ENCODE measurements at regions not wholly inside any gene's neighbourhood (a gene's known extent, or its start where the extent isn't known, plus 50 kb on each side); places are given as distances from the start of the nearest gene placed in this dataset.

DNA sequence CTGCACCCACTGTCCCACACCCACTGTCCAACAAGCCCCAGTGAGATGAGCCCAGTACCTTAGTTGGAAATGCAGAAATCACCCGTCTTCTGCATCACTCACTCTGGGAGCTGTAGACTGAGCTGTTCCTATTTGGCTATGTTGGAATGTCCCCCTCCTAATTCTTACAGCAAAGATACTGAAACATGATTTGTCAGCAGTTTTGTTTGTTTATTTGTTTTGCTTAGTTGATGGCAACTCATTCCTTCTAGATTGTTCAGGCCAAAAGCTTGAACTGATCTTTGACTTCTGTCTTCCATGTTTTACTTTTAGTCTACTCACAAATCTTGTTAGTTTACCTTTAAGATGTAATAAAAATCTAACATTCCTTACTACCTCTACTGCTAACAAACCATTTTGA, 233.6 kb upstream of the MIS18BP1 start:
- no peaks in the 10 kb centered on the region for H3K4me1 ChIP-seq (ENCODE audit: control insufficient read depth in 3 of 3, insufficient read depth in 3 of 3, low read length in 3 of 3)
- H3K9ac ChIP-seq (ENCODE audit: low read depth in 1 of 3, low read length in 3 of 3) = no peak overlapping the region
- peaks cover 0 to 2% (median 0%) of the 10 kb centered on the region in 3 donors for H3K9me3 ChIP-seq (ENCODE audit: control insufficient read depth in 3 of 3, low read length in 3 of 3)
- no peak overlapping the region for H3K4me3 ChIP-seq (ENCODE audit: low read length in 3 of 3)
- no peaks in the 10 kb centered on the region for H3K36me3 ChIP-seq (ENCODE audit: control insufficient read depth in 3 of 3, insufficient read depth in 3 of 3, low read length in 3 of 3)
- no peaks in the 10 kb centered on the region for H3K27me3 ChIP-seq (ENCODE audit: control insufficient read depth in 3 of 3, insufficient read depth in 3 of 3, low read length in 3 of 3)
- H3K27ac ChIP-seq (ENCODE audit: low read depth, low read length) = no peak overlapping the region

DNA sequence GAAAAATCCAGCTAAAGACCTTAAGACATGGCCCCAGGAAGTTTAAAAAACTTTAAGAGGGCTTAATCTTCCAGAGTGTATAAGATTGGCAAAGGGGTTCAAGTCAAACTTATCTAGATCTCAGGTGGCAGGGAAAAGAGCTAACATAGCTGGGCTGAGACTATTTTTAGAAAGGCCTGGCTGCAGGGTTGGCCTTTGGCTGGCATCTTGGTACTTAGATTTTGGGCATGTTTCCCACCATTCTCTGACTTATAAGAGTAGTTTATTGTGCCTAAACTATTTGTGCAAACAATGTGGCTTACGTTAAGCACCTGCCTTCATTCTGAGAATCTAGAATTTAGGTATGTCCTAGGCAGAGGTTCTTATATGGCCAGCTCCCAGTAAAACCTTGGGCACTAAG, 214.0 kb upstream of the MIS18BP1 start:
- H3K27ac ChIP-seq (ENCODE audit: low read depth, low read length) = no peak overlapping the region
- no peak overlapping the region for H3K9ac ChIP-seq (ENCODE audit: low read depth in 1 of 3, low read length in 3 of 3)
- H3K9me3 ChIP-seq (ENCODE audit: control insufficient read depth in 3 of 3, low read length in 3 of 3) = no peaks in the 10 kb centered on the region
- H3K27me3 ChIP-seq (ENCODE audit: control insufficient read depth in 3 of 3, insufficient read depth in 3 of 3, low read length in 3 of 3) = no peaks in the 10 kb centered on the region
- no peak overlapping the region for H3K4me3 ChIP-seq (ENCODE audit: low read length in 3 of 3)
- peaks cover 0 to 4% (median 0%) of the 10 kb centered on the region in 3 donors for H3K4me1 ChIP-seq (ENCODE audit: control insufficient read depth in 3 of 3, insufficient read depth in 3 of 3, low read length in 3 of 3)
- no peaks in the 10 kb centered on the region for H3K36me3 ChIP-seq (ENCODE audit: control insufficient read depth in 3 of 3, insufficient read depth in 3 of 3, low read length in 3 of 3)

DNA sequence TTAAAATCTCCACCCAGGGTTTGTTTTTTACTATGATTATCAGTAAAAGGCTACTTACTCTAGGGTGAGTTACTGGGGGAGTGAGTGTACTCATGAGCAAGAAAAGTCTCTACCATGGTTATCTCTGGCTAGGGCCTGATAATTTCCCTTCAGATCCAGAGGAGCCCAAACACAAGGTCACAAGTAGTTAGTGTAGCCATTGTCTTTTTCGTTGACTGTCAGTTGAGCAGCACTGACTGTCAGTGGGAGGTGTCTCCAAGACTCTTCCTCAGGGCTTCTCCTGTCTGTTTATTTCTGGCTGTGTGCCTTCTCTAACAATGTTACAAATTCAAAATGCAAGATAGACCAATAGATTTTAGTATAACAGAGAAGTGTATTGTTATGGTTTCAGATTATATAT, 181.2 kb upstream of the MIS18BP1 start:
- Histone ChIP-seq H3K4me1 (ENCODE audit: control insufficient read depth in 3 of 3, insufficient read depth in 3 of 3, low read length in 3 of 3) (no peaks in the 10 kb centered on the region), H3K36me3 (ENCODE audit: control insufficient read depth in 3 of 3, insufficient read depth in 3 of 3, low read length in 3 of 3) (no peaks in the 10 kb centered on the region), H3K27ac (ENCODE audit: low read depth, low read length) (no peak overlapping the region), H3K27me3 (ENCODE audit: control insufficient read depth in 3 of 3, insufficient read depth in 3 of 3, low read length in 3 of 3) (no peaks in the 10 kb centered on the region), H3K9me3 (ENCODE audit: control insufficient read depth in 3 of 3, low read length in 3 of 3) (no peaks in the 10 kb centered on the region), H3K4me3 (ENCODE audit: low read length in 3 of 3) (no peak overlapping the region), H3K9ac (ENCODE audit: low read depth in 1 of 3, low read length in 3 of 3) (no peak overlapping the region)

DNA sequence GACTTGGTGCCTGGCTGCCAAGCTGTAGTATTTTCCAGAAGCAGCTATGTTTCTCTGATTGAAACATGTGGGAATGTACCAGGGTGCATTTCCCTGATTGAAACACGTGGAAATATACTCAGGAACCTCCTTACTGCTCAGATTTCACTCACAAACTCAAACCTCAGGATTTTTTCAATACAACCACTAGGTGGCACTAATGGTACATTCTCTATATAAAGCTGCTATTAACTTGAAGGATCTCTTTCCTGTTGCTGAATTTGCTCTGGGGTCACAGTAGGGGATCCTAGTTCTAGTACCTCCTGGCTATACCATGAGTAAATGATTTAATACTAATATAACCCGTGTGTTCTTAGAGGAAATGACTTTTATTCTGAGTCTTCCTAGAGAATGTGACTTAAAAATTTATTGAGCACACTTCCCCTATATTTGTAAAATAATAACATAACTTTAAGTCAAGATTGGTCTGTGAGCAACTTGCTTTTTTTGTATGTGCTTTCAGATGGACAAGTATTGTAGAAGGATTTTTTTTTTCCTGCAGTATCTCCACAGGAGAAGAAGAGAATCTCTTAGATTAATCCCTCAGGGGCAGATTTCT, 173.8 kb upstream of the MIS18BP1 start:
- no peak overlapping the region for H3K4me3 ChIP-seq (ENCODE audit: low read length in 3 of 3)

DNA sequence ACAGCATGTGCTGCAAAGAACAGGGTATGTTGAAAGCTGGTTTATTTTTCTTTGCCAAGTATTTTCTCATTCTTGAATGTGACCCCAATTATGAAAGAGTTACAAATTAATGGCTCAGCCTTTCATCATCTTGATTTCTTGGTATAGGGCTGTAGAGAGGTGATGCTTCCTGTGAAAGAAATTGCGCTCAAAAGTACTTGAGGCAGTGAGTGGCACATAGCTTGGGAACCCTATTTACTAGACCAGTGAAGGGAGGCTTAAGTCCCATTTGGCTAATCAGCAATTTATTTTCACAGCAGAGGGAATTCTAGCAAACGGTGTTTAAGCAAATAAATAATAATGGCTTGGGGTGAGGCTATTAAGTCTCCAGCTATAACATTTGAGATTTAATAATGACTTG, 153.9 kb upstream of the MIS18BP1 start:
- H3K27me3 ChIP-seq (ENCODE audit: control insufficient read depth in 3 of 3, insufficient read depth in 3 of 3, low read length in 3 of 3) = no peaks in the 10 kb centered on the region
- H3K9ac ChIP-seq (ENCODE audit: low read depth in 1 of 3, low read length in 3 of 3) = no peak overlapping the region
- H3K4me1 ChIP-seq (ENCODE audit: control insufficient read depth in 3 of 3, insufficient read depth in 3 of 3, low read length in 3 of 3) = no peaks in the 10 kb centered on the region
- no peaks in the 10 kb centered on the region for H3K9me3 ChIP-seq (ENCODE audit: control insufficient read depth in 3 of 3, low read length in 3 of 3)
- no peaks in the 10 kb centered on the region for H3K36me3 ChIP-seq (ENCODE audit: control insufficient read depth in 3 of 3, insufficient read depth in 3 of 3, low read length in 3 of 3)
- no peak overlapping the region for H3K4me3 ChIP-seq (ENCODE audit: low read length in 3 of 3)
- H3K27ac ChIP-seq (ENCODE audit: low read depth, low read length) = no peak overlapping the region

More for the DNA sequence above, 173.8 kb upstream of the MIS18BP1 start:
- Histone ChIP-seq H3K9ac (ENCODE audit: low read depth in 1 of 3, low read length in 3 of 3) (no peak overlapping the region), H3K4me1 (ENCODE audit: control insufficient read depth in 3 of 3, insufficient read depth in 3 of 3, low read length in 3 of 3) (no peaks in the 10 kb centered on the region), H3K27me3 (ENCODE audit: control insufficient read depth in 3 of 3, insufficient read depth in 3 of 3, low read length in 3 of 3) (no peaks in the 10 kb centered on the region), H3K36me3 (ENCODE audit: control insufficient read depth in 3 of 3, insufficient read depth in 3 of 3, low read length in 3 of 3) (no peaks in the 10 kb centered on the region), H3K9me3 (ENCODE audit: control insufficient read depth in 3 of 3, low read length in 3 of 3) (no peaks in the 10 kb centered on the region), H3K27ac (ENCODE audit: low read depth, low read length) (no peak overlapping the region)

DNA sequence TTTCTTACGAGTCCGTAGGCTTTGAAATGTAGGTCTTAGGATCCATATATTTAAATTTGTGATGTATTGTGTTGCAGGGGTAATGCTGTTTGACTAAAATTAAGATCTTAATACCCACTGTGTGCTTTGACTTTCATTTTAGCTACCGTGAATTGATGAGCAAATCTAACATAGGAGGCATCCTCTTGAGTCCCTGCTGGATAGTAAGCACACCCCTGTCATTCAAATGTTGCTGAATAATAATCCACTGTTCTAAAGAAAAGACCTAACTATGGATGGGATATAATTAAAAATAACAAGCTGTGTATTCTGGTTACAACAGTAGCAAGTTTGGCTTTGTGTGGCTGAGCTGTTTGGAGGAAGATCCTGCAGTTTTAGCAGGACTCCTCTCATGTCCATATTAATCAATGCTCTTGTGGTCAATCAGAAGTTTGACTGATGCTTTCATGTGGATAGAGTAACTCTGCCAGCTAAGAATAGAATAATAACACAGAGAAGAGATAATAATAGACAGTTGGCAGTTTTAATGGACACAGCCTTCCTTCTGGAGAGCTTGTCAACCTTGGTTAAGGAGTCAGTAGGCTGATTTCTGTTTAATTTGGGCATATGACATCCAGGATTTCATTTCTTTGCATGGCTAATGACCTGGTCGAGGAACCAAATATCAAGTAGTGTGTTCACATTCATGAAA, 148.1 kb upstream of the MIS18BP1 start:
- Histone ChIP-seq H3K27ac (ENCODE audit: low read depth, low read length) (no peak overlapping the region), H3K4me3 (ENCODE audit: low read length in 3 of 3) (no peak overlapping the region), H3K9me3 (ENCODE audit: control insufficient read depth in 3 of 3, low read length in 3 of 3) (peaks cover 0 to 2% (median 0%) of the 10 kb centered on the region in 3 donors), H3K27me3 (ENCODE audit: control insufficient read depth in 3 of 3, insufficient read depth in 3 of 3, low read length in 3 of 3) (no peaks in the 10 kb centered on the region), H3K9ac (ENCODE audit: low read depth in 1 of 3, low read length in 3 of 3) (no peak overlapping the region), H3K36me3 (ENCODE audit: control insufficient read depth in 3 of 3, insufficient read depth in 3 of 3, low read length in 3 of 3) (no peaks in the 10 kb centered on the region), H3K4me1 (ENCODE audit: control insufficient read depth in 3 of 3, insufficient read depth in 3 of 3, low read length in 3 of 3) (no peaks in the 10 kb centered on the region)

DNA sequence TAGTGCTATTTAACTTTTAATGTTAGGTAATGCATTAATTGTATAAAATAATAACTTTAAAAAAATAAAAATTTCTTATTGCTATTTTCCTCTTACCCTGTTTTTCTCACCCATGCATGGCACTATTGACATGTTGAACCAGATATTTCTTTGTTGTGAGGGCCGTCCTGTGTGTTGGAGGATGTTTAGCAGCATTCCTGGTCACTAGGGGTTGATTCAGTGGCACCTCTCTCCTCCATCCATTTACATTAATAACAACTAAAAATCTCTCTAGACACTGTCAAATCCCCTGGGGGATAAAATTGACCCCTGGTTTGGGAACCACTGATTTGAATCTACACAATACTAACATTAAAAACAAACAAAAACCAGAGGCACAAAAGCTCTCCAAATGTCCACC, 147.5 kb upstream of the MIS18BP1 start:
- Histone ChIP-seq H3K4me1 (ENCODE audit: control insufficient read depth in 3 of 3, insufficient read depth in 3 of 3, low read length in 3 of 3) (no peaks in the 10 kb centered on the region), H3K9ac (ENCODE audit: low read depth in 1 of 3, low read length in 3 of 3) (no peak overlapping the region), H3K27ac (ENCODE audit: low read depth, low read length) (no peak overlapping the region), H3K4me3 (ENCODE audit: low read length in 3 of 3) (no peak overlapping the region), H3K27me3 (ENCODE audit: control insufficient read depth in 3 of 3, insufficient read depth in 3 of 3, low read length in 3 of 3) (no peaks in the 10 kb centered on the region), H3K9me3 (ENCODE audit: control insufficient read depth in 3 of 3, low read length in 3 of 3) (peaks cover 0 to 2% (median 0%) of the 10 kb centered on the region in 3 donors), H3K36me3 (ENCODE audit: control insufficient read depth in 3 of 3, insufficient read depth in 3 of 3, low read length in 3 of 3) (no peaks in the 10 kb centered on the region)

DNA sequence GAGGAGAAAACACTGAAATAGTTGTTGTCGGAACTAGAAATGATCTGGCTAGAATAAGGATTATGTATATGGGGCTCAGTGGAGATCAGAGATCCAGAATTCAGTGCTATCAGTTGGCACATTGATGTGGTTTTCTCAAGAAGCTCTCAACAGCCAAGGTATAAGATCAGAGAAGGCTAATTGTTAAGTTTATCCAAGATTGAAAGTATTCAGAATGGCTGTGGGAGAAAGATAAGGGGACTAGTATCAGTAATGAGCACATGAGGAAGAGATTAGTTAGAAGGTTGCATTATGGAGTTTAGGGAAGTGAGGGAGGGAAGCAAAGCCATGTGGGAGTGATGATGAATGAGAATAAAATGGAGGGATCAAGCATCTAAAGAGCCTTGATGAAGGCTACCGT, 128.1 kb upstream of the MIS18BP1 start:
- Histone ChIP-seq H3K27me3 (ENCODE audit: control insufficient read depth in 3 of 3, insufficient read depth in 3 of 3, low read length in 3 of 3) (no peaks in the 10 kb centered on the region), H3K9ac (ENCODE audit: low read depth in 1 of 3, low read length in 3 of 3) (no peak overlapping the region), H3K9me3 (ENCODE audit: control insufficient read depth in 3 of 3, low read length in 3 of 3) (no peaks in the 10 kb centered on the region), H3K36me3 (ENCODE audit: control insufficient read depth in 3 of 3, insufficient read depth in 3 of 3, low read length in 3 of 3) (no peaks in the 10 kb centered on the region), H3K4me3 (ENCODE audit: low read length in 3 of 3) (no peak overlapping the region), H3K4me1 (ENCODE audit: control insufficient read depth in 3 of 3, insufficient read depth in 3 of 3, low read length in 3 of 3) (no peaks in the 10 kb centered on the region), H3K27ac (ENCODE audit: low read depth, low read length) (no peak overlapping the region)

DNA sequence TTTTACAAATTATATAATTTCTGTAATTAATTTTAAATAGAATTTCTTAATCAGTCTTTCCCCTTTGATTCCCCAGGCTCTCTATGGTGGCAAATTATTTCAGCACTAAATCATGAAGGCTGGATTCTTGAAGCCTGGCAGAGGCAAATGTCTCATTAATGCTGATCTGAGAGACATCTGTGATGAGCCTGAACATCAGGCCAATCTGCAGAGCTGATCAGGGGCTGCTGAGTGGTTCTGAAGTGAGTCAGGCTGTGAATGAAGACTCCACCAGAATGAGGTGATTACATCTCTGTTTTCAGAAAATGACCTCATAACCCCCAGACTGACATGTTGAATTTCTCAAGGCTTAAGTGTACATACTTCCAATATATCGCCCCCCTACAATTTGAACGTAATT, 124.2 kb upstream of the MIS18BP1 start:
- H3K4me3 ChIP-seq (ENCODE audit: low read length in 3 of 3) = no peak overlapping the region
- H3K4me1 ChIP-seq (ENCODE audit: control insufficient read depth in 3 of 3, insufficient read depth in 3 of 3, low read length in 3 of 3) = no peaks in the 10 kb centered on the region
- no peaks in the 10 kb centered on the region for H3K27me3 ChIP-seq (ENCODE audit: control insufficient read depth in 3 of 3, insufficient read depth in 3 of 3, low read length in 3 of 3)
- H3K9me3 ChIP-seq (ENCODE audit: control insufficient read depth in 3 of 3, low read length in 3 of 3) = no peaks in the 10 kb centered on the region
- H3K36me3 ChIP-seq (ENCODE audit: control insufficient read depth in 3 of 3, insufficient read depth in 3 of 3, low read length in 3 of 3) = no peaks in the 10 kb centered on the region
- H3K9ac ChIP-seq (ENCODE audit: low read depth in 1 of 3, low read length in 3 of 3) = no peak overlapping the region
- H3K27ac ChIP-seq (ENCODE audit: low read depth, low read length) = no peak overlapping the region

DNA sequence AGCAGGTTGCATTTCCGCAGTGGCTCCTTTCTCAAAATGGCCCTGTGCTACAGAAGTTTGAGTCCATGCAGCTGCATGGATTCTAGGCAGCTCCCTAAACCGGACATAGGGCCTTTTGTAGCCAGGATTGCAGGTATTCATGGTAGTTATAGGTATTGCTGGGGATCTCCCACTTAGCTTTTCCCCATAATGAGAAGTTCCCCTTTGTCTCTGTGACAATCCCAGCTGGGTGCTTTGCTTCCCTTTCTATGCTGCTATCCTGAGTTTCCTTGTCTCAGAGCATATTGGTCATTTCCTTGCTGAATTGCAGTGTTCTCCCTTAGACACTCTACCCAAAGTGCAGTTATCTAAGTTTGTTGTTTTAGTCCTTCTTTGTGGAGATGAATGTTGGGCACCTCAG, 120.9 kb upstream of the MIS18BP1 start:
- Histone ChIP-seq H3K27me3 (ENCODE audit: control insufficient read depth in 3 of 3, insufficient read depth in 3 of 3, low read length in 3 of 3) (no peaks in the 10 kb centered on the region), H3K27ac (ENCODE audit: low read depth, low read length) (no peak overlapping the region), H3K9ac (ENCODE audit: low read depth in 1 of 3, low read length in 3 of 3) (no peak overlapping the region), H3K4me3 (ENCODE audit: low read length in 3 of 3) (no peak overlapping the region), H3K4me1 (ENCODE audit: control insufficient read depth in 3 of 3, insufficient read depth in 3 of 3, low read length in 3 of 3) (no peaks in the 10 kb centered on the region), H3K9me3 (ENCODE audit: control insufficient read depth in 3 of 3, low read length in 3 of 3) (no peaks in the 10 kb centered on the region), H3K36me3 (ENCODE audit: control insufficient read depth in 3 of 3, insufficient read depth in 3 of 3, low read length in 3 of 3) (no peaks in the 10 kb centered on the region)

Data from skeletal muscle tissue (tissue), 3 donors.